Thoracic aorta (tissue), 2 donors: ENCODE measurements at regions not wholly inside any gene's neighbourhood (a gene's known extent, or its start where the extent isn't known, plus 50 kb on each side); places are given as distances from the start of the nearest gene placed in this dataset.

ENCODE experiments used
- ATAC-seq: fragments of 150-250 bp; one replicate; pipeline ENCODE4 v1.8.0; 2017; ENCODE audit warnings: low read depth; ENCODE audit not compliant: insufficient number of reproducible peaks, low FRiP score
- DNase-seq: peaks from one replicate; pipeline ENCODE4 v3.0.0-alpha.2; 2020; ENCODE audit warnings: low spot score
- H3K27ac ChIP-seq, 2 donors: fragments of 200-600 bp; sonication (generic); 1 replicate in 1 of 2; 2 replicates in 1 of 2; pipeline ENCODE4 v1.5.1; 2016; ENCODE audit warnings: mild to moderate bottlenecking in 2 of 2, moderate library complexity in 2 of 2
- H3K27me3 ChIP-seq: fragments of 200-600 bp; sonication (generic); replicated peaks from 2 replicates; pipeline ENCODE4 v1.6.0; 2016; ENCODE audit warnings: mild to moderate bottlenecking; ENCODE audit not compliant: insufficient read depth
- H3K36me3 ChIP-seq: fragments of 200-600 bp; sonication (generic); one replicate; pipeline ENCODE4 v1.5.1; 2016
- H3K4me1 ChIP-seq, 2 donors: fragments of 200-600 bp; sonication (generic); 1 replicate in 1 of 2; 2 replicates in 1 of 2; pipeline versions ENCODE4 v1.5.1 to v1.6.0; 2016; ENCODE audit warnings: low read depth in 2 of 2, mild to moderate bottlenecking in 1 of 2; ENCODE audit not compliant: control insufficient read depth in 1 of 2
- H3K4me3 ChIP-seq: fragments of 200-600 bp; sonication (generic); 2 replicates; pipeline ENCODE4 v1.5.1; 2016; ENCODE audit warnings: mild to moderate bottlenecking
- H3K9me3 ChIP-seq: fragments of 200-600 bp; sonication (generic); 2 replicates; pipeline ENCODE4 v1.5.1; 2016
- CTCF ChIP-seq: fragments of 200-600 bp; sonication (generic); IDR thresholded peaks from one replicate; pipeline ENCODE4 v1.5.1; 2019; ENCODE audit warnings: antibody characterized with exemption

- H3K27me3 ChIP-seq: no peaks in the 10 kb centered on the region
- no peak for TF ChIP-seq CTCF
- H3K36me3 ChIP-seq: no peaks in the 10 kb centered on the region
- H3K4me1 ChIP-seq: no peaks in the 10 kb centered on the region
- ATAC-seq (no peak), DNase-seq (no peak)
- no peak overlapping the region for H3K4me3 ChIP-seq
- no peaks in the 10 kb centered on the region for H3K9me3 ChIP-seq
- H3K27ac ChIP-seq: no peak overlapping the region
These were observed 953.8 kb downstream of the IGSF11 start for GRCh38 chr3:118080889-118081288.

GRCh38 chr3:118088696-118089095 lies 946.0 kb downstream of the IGSF11 start:
- TF ChIP-seq CTCF: no peak
- Histone ChIP-seq H3K9me3 (no peaks in the 10 kb centered on the region), H3K4me3 (no peak overlapping the region), H3K4me1 (no peaks in the 10 kb centered on the region), H3K36me3 (no peaks in the 10 kb centered on the region), H3K27ac (no peak overlapping the region), H3K27me3 (no peaks in the 10 kb centered on the region)
- no peak for ATAC-seq
- no peak for DNase-seq

- Histone ChIP-seq H3K27me3 (no peaks in the 10 kb centered on the region), H3K4me1 (no peaks in the 10 kb centered on the region), H3K9me3 (no peaks in the 10 kb centered on the region), H3K36me3 (no peaks in the 10 kb centered on the region), H3K27ac (no peak overlapping the region), H3K4me3 (no peak overlapping the region)
- TF ChIP-seq CTCF: no peak
- no peak for DNase-seq
- ATAC-seq: no peak
These were observed 945.1 kb downstream of the IGSF11 start for GRCh38 chr3:118089563-118089962.

GRCh38 chr3:118097226-118097625 lies 937.4 kb downstream of the IGSF11 start:
- Histone ChIP-seq H3K36me3 (no peaks in the 10 kb centered on the region), H3K4me3 (no peak overlapping the region), H3K9me3 (no peaks in the 10 kb centered on the region), H3K4me1 (no peaks in the 10 kb centered on the region), H3K27me3 (no peaks in the 10 kb centered on the region), H3K27ac (no peak overlapping the region)
- no peak for TF ChIP-seq CTCF
- ATAC-seq (no peak), DNase-seq (no peak)

- ATAC-seq: no peak
- no peak for TF ChIP-seq CTCF
- Histone ChIP-seq H3K36me3 (no peaks in the 10 kb centered on the region), H3K4me3 (no peak overlapping the region), H3K9me3 (no peaks in the 10 kb centered on the region), H3K27me3 (no peaks in the 10 kb centered on the region), H3K27ac (no peak overlapping the region), H3K4me1 (no peaks in the 10 kb centered on the region)
- no peak for DNase-seq
These were observed 937.0 kb downstream of the IGSF11 start for GRCh38 chr3:118097660-118098059.
